K562 (cell line): ENCODE measurements at regions not wholly inside any gene's neighbourhood (a gene's known extent, or its start where the extent isn't known, plus 50 kb on each side); places are given as distances from the start of the nearest gene placed in this dataset.

Experiments
- ELF1 ChIP-seq: fragments of 200-800 bp; sonication (Bioruptor generic); IDR thresholded peaks from 2 replicates; pipeline ENCODE4 v1.6.1; 2016; ENCODE audit warnings: missing genetic modification characterization, missing compliant biosample characterization
- SAFB2 ChIP-seq: fragments of 200-400 bp; formaldehyde crosslinking; IDR thresholded peaks from 2 replicates; pipeline ENCODE4 v1.6.1; 2018; ENCODE audit warnings: borderline replicate concordance, low read length, low read depth, moderate library complexity; ENCODE audit not compliant: severe bottlenecking
- XRCC5 ChIP-seq: fragments of 200-400 bp; formaldehyde crosslinking; IDR thresholded peaks from 2 replicates; pipeline ENCODE4 v1.6.1; 2017; ENCODE audit warnings: low read depth, mild to moderate bottlenecking, low read length

DNA sequence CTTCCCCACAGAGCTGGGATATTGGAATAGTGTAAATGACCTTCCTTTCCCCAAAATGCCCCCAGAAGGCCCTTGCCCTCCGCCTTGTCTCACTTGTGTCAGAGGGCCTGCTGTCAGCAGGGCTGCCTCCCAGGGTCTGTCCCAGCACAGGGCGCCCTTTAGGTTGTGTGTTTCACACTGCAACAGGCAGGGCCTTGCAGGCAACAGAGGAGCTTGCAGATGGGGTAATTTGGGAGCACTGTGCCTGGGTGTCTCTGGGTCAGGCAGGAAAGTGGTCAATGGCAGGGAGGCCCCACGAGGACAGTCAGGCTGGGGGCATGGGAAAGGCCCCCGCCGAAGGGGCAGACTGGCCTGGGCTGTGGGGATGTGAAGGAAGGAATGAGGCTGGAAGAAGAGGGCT is 130.7 kb downstream of the ASB1 start:
- TF ChIP-seq XRCC5 (no peak), SAFB2 (no peak), ELF1 (no peak)
